VCaP (cell line): ENCODE measurements at regions not wholly inside any gene's neighbourhood (a gene's known extent, or its start where the extent isn't known, plus 50 kb on each side); places are given as distances from the start of the nearest gene placed in this dataset.

Source experiments
- H3K27ac ChIP-seq: fragments of 450-650 bp; 2 replicates; pipeline ENCODE4 v1.5.1; 2017
- TF ChIP-seq, protein P1 (sequence below): fragments of 450-650 bp; conservative IDR thresholded peaks from 2 replicates; pipeline ENCODE4 v1.5.1; 2017; ENCODE audit warnings: mild to moderate bottlenecking, moderate library complexity

DNA sequence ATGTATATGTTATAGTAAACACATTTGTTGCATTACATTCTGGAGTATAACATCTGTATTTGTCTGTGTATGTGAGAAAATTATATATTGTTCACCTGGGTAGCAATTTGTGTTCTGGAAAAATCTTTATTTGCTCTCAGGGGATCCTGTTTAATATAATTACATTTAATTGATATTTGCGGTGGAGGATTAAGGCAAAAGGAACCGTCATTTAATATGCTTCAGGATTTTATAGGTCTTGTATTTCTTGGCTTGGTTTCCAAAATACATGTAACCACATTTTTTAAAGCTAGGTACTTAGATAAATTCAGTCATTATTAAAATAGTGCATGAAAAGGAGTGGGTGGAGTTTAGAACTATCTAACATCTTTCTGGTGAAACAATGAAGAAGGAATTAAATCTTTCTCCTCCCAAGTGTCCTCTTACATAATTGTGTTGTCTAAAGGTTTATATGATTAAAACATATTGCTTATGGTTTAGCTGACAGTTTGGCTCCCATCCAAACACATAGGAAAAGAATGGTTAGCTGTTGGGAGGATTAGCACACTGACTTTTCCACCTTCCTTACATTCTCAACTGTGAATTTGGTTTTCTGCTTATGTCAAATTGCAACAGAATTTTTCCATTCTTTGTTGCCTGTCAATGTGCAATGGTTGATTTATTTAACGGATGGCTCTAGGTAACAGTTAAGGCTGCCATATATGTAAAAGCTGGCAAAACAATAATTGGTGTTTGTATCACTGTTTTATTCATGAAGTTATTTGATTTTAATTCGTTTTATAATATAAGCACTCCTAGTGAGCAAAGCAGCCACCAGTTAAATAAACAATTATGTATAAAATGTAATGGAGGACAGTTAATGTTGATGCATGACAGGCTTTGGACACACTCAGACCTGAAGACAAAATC, 250.8 kb upstream of the SFRP2 start:
- TF ChIP-seq, protein P1, sequence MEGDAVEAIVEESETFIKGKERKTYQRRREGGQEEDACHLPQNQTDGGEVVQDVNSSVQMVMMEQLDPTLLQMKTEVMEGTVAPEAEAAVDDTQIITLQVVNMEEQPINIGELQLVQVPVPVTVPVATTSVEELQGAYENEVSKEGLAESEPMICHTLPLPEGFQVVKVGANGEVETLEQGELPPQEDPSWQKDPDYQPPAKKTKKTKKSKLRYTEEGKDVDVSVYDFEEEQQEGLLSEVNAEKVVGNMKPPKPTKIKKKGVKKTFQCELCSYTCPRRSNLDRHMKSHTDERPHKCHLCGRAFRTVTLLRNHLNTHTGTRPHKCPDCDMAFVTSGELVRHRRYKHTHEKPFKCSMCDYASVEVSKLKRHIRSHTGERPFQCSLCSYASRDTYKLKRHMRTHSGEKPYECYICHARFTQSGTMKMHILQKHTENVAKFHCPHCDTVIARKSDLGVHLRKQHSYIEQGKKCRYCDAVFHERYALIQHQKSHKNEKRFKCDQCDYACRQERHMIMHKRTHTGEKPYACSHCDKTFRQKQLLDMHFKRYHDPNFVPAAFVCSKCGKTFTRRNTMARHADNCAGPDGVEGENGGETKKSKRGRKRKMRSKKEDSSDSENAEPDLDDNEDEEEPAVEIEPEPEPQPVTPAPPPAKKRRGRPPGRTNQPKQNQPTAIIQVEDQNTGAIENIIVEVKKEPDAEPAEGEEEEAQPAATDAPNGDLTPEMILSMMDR, result no peak
- no peak overlapping the region for H3K27ac ChIP-seq

GRCh38 chr4:154036856-154037255, 248.0 kb upstream of the SFRP2 start:
- TF ChIP-seq, protein P1, result no peak

DNA sequence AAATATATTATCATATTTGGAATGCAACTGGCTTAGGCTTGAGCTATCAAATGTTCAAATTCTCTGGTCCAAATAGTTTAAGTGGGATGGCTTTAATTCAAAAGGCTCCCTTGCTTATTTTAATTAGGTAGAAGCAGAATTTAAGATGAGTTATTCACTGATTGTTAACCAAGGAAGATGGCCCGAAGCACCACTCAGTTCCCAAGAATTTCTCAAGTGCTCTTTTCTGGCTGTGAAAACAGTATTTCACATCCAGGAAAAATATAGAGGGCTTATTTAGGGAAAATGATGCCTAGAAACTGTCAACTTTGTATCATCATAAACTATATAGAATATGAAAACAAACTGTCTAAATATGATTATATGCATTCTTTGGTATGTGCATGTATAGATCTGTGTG, 246.5 kb upstream of the SFRP2 start:
- H3K27ac ChIP-seq, result no peak overlapping the region
- TF ChIP-seq, protein P1, result no peak

More at GRCh38 chr4:154036856-154037255, 248.0 kb upstream of the SFRP2 start:
- H3K27ac ChIP-seq, result no peak overlapping the region

DNA sequence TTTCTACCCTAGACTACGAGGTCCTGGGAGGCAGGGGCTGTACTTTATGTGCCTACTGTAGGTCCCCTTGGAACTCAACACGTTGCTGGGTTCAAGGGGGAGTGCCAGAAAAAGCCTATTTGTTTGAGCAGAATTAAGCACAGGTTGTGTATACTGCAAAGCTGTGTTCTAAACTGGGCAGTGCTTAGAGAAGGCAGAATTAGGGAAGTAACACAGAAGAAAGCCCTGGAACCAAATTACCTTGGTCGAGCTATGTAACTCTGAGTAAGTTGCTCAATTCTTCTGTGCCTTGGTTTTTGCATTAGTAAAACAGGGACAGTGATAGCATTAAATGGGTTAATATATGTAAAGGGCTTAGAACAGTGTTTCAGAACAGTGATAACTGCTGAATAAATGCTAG, 245.0 kb upstream of the SFRP2 start:
- no peak overlapping the region for H3K27ac ChIP-seq
- TF ChIP-seq, protein P1, result no peak

GRCh38 chr4:154032914-154033313, 244.0 kb upstream of the SFRP2 start:
- no peak overlapping the region for H3K27ac ChIP-seq
- TF ChIP-seq, protein P1, result no peak

- TF ChIP-seq, protein P1, result no peak
- no peak overlapping the region for H3K27ac ChIP-seq
These were observed 241.9 kb upstream of the SFRP2 start for GRCh38 chr4:154030746-154031145.

DNA sequence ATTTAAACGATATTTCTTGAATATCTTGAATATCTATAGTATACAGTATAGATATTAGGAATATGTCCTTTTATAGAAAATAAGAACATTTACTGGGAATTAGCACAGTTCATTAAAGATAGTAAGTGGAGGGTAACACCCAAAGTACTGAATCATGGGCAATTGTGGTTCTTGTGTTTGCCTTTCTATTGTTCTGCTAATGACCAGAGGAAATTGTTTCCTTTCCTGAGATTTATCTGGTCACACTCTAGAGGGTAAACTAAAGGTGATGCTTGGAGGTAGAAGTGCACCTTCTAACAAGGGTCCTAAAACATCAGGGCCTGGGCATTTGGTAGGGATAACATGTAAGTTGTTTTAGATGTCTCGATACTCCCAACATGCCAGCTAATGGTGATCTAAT, 241.3 kb upstream of the SFRP2 start:
- TF ChIP-seq, protein P1, result no peak
- no peak overlapping the region for H3K27ac ChIP-seq
